HL-60 (cell line): ENCODE measurements at regions not wholly inside any gene's neighbourhood (a gene's known extent, or its start where the extent isn't known, plus 50 kb on each side); places are given as distances from the start of the nearest gene placed in this dataset.

Experiments
- DNase-seq, 2 experiments: peaks; one replicate each; pipeline ENCODE4 v3.0.0-alpha.2; 2010 to 2020; ENCODE audit warnings: low read depth in 1 of 2, low spot score in 1 of 2
- H3K27ac ChIP-seq: fragments of 250-450 bp; sonication (Bioruptor Pico); replicated peaks from 2 replicates; pipeline ENCODE4 v1.5.1; 2020; ENCODE audit warnings: mild to moderate bottlenecking, moderate library complexity
- H3K27me3 ChIP-seq: fragments of 250-450 bp; sonication (Bioruptor Pico); 2 replicates; pipeline ENCODE4 v1.5.1; 2021; ENCODE audit warnings: mild to moderate bottlenecking, moderate library complexity; ENCODE audit not compliant: insufficient read depth, poor library complexity, severe bottlenecking
- H3K4me3 ChIP-seq: replicated peaks from 2 replicates; pipeline ENCODE4 v1.5.1; 2011; ENCODE audit warnings: mild to moderate bottlenecking, control low read depth, low read length; ENCODE audit not compliant: insufficient read depth
- CTCF ChIP-seq: IDR thresholded peaks from one replicate; pipeline ENCODE4 v1.5.1; 2011; ENCODE audit warnings: low read length, control low read depth, inconsistent platforms; ENCODE audit not compliant: insufficient read depth
- GABPA ChIP-seq: IDR thresholded peaks from 2 replicates; pipeline ENCODE4 v1.6.1; 2012; ENCODE audit warnings: low read depth
- POLR2AphosphoS5 ChIP-seq: IDR thresholded peaks from 2 replicates; pipeline ENCODE4 v1.6.1; 2012; ENCODE audit warnings: low read depth
- REST ChIP-seq: IDR thresholded peaks from 2 replicates; pipeline ENCODE4 v1.6.1; 2012; ENCODE audit warnings: low read depth; ENCODE audit not compliant: insufficient replicate concordance
- SPI1 ChIP-seq: IDR thresholded peaks from 2 replicates; pipeline ENCODE4 v1.6.1; 2012; ENCODE audit warnings: low read depth, mild to moderate bottlenecking, borderline replicate concordance

GRCh38 chr10:109127363-109127762 lies 795.9 kb downstream of the XPNPEP1 start:
- TF ChIP-seq REST, result no peak
- no peak for TF ChIP-seq SPI1
- TF ChIP-seq POLR2AphosphoS5, result no peak
- TF ChIP-seq GABPA, result no peak
- TF ChIP-seq CTCF, result no peak
- Histone ChIP-seq H3K4me3 (no peak overlapping the region), H3K27ac (no peak overlapping the region), H3K27me3 (no peaks in the 10 kb centered on the region)
- no peak for DNase-seq

- Histone ChIP-seq H3K4me3 (no peak overlapping the region), H3K27me3 (no peaks in the 10 kb centered on the region), H3K27ac (no peak overlapping the region)
- DNase-seq, result no peak
- TF ChIP-seq REST, result no peak
- TF ChIP-seq CTCF, result no peak
- no peak for TF ChIP-seq SPI1
- no peak for TF ChIP-seq GABPA
- TF ChIP-seq POLR2AphosphoS5, result no peak
These were observed 796.8 kb downstream of the XPNPEP1 start for GRCh38 chr10:109126541-109126940.

- no peak overlapping the region for H3K4me3 ChIP-seq
- no peak for TF ChIP-seq SPI1
- TF ChIP-seq CTCF, result no peak
- no peak for TF ChIP-seq REST
- no peak for TF ChIP-seq POLR2AphosphoS5
- TF ChIP-seq GABPA, result no peak
- H3K27ac ChIP-seq, result no peak overlapping the region
- H3K27me3 ChIP-seq, result no peaks in the 10 kb centered on the region
- DNase-seq, result no peak
These were observed 797.3 kb downstream of the XPNPEP1 start for GRCh38 chr10:109126016-109126415.
